ENCODE measurements at regions not wholly inside any gene's neighbourhood (a gene's known extent, or its start where the extent isn't known, plus 50 kb on each side); places are given as distances from the start of the nearest gene placed in this dataset.

DNA sequence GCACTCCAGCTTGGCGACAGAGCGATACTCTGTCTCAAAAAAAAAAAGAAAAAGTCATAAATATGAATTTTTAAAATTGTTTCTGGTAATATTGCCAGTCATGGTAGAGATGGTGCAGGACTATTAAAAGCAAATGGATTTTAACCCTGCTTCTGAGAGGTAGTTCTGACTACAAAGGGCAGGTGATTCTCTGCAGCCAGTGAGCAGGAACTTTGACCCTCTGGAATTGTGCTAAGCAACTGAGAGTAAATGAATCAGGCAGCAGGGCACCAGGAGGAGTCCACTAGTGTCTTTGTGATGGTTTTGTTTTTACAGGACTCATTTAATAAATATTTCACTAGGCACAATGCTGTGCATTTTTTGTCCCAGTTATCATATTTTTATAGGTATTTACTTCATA is 781.2 kb downstream of the TLE4 start:
- TF ChIP-seq, protein P1, sequence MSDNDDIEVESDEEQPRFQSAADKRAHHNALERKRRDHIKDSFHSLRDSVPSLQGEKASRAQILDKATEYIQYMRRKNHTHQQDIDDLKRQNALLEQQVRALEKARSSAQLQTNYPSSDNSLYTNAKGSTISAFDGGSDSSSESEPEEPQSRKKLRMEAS (IDR thresholded peaks at IDR 0.05; ENCODE audit: insufficient read depth, insufficient read length) = no peak
- no peak for TF ChIP-seq POLR2AphosphoS5 (IDR thresholded peaks at IDR 0.05; ENCODE audit: insufficient read depth, low read depth, low read length)
- no peak for TF ChIP-seq GATA2 (IDR thresholded peaks at IDR 0.05; ENCODE audit: insufficient read depth, insufficient read length, low read depth, low read length)
- TF ChIP-seq POLR2A (IDR thresholded peaks at IDR 0.05; ENCODE audit: low read depth, low read length) = no peak
- no peak for TF ChIP-seq EZH2 (IDR thresholded peaks at IDR 0.05; ENCODE audit: borderline replicate concordance, low read depth, low read length, severe bottlenecking)
- TF ChIP-seq, protein P2, sequence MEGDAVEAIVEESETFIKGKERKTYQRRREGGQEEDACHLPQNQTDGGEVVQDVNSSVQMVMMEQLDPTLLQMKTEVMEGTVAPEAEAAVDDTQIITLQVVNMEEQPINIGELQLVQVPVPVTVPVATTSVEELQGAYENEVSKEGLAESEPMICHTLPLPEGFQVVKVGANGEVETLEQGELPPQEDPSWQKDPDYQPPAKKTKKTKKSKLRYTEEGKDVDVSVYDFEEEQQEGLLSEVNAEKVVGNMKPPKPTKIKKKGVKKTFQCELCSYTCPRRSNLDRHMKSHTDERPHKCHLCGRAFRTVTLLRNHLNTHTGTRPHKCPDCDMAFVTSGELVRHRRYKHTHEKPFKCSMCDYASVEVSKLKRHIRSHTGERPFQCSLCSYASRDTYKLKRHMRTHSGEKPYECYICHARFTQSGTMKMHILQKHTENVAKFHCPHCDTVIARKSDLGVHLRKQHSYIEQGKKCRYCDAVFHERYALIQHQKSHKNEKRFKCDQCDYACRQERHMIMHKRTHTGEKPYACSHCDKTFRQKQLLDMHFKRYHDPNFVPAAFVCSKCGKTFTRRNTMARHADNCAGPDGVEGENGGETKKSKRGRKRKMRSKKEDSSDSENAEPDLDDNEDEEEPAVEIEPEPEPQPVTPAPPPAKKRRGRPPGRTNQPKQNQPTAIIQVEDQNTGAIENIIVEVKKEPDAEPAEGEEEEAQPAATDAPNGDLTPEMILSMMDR (IDR thresholded peaks at IDR 0.05; ENCODE audit: extremely low read depth in 1 of 2, insufficient read depth in 1 of 2, low read depth in 1 of 2, low read length in 2 of 2) = no peak
- TF ChIP-seq FOS (IDR thresholded peaks at IDR 0.05; ENCODE audit: borderline replicate concordance, insufficient read depth, low read length) = no peak
- TF ChIP-seq JUN (IDR thresholded peaks at IDR 0.05; ENCODE audit: borderline replicate concordance, insufficient read depth, insufficient read length, low read depth) = no peak
- no peak for TF ChIP-seq MYC (IDR thresholded peaks at IDR 0.05; ENCODE audit: low read depth, low read length)
- no TSS peak for BruUV-seq (replicated peaks)
- Histone ChIP-seq H3K4me2 (ENCODE audit: insufficient read depth, low read length) (no peak overlapping the region), H3K4me1 (ENCODE audit: control insufficient read depth, extremely low read depth, insufficient read depth, low read length) (no peaks in the 10 kb centered on the region), H3K36me3 (ENCODE audit: control insufficient read depth in 2 of 2, extremely low read depth in 1 of 2, insufficient read depth in 2 of 2, low read length in 2 of 2) (no peaks in the 10 kb centered on the region), H3K27ac (ENCODE audit: insufficient read depth, low read depth, low read length) (no peak overlapping the region), H3K9me1 (replicated peaks; ENCODE audit: control insufficient read depth, extremely low read depth, insufficient read depth, low read length) (no peaks in the 10 kb centered on the region), H3K9me3 (replicated peaks; ENCODE audit: control insufficient read depth, insufficient read depth, low read length) (peaks cover 2% of the 10 kb centered on the region), H3K9ac (replicated peaks; ENCODE audit: extremely low read depth, insufficient read depth, low read length) (no peak overlapping the region), H3K79me2 (ENCODE audit: control insufficient read depth, insufficient read depth, low read length) (no peaks in the 10 kb centered on the region), H3K27me3 (ENCODE audit: control insufficient read depth in 2 of 2, insufficient read depth in 2 of 2, low read length in 2 of 2) (no peaks in the 10 kb centered on the region), H3K4me3 (replicated peaks in 1 of 3; ENCODE audit: insufficient read depth in 1 of 3, low read depth in 1 of 3, low read length in 3 of 3) (no peak overlapping the region), H2AFZ (ENCODE audit: low read depth, low read length) (no peak overlapping the region), H4K20me1 (replicated peaks; ENCODE audit: control insufficient read depth, extremely low read depth, insufficient read depth, low read length) (no peaks in the 10 kb centered on the region)
- POLR2A ChIA-PET = no interaction called here
- dilution Hi-C loops (cut with MboI; ENCODE audit: extremely low pct_ligation_motif_present, low sequenced_read_pairs) (no loop called here), intact Hi-C loops (cut with micrococcal nuclease) (no loop called here)
- DNase-seq (ENCODE audit: low read depth, low spot score) = no peak
- CTCF ChIA-PET = no interaction called here
- no peak for FAIRE-seq
